Stimulated activated CD8-positive, alpha-beta memory T cell treated with anti-CD3 and anti-CD28 coated beads, Interleukin-2, amount 100 ng/mL, for 48 hours (primary cell): ENCODE measurements at regions not wholly inside any gene's neighbourhood (a gene's known extent, or its start where the extent isn't known, plus 50 kb on each side); places are given as distances from the start of the nearest gene placed in this dataset.

Source experiments
- DNase-seq, 2 donors: peaks; one replicate each; pipeline ENCODE4 v3.0.0-alpha.2; 2020; ENCODE audit warnings: low read depth in 2 of 2

DNA sequence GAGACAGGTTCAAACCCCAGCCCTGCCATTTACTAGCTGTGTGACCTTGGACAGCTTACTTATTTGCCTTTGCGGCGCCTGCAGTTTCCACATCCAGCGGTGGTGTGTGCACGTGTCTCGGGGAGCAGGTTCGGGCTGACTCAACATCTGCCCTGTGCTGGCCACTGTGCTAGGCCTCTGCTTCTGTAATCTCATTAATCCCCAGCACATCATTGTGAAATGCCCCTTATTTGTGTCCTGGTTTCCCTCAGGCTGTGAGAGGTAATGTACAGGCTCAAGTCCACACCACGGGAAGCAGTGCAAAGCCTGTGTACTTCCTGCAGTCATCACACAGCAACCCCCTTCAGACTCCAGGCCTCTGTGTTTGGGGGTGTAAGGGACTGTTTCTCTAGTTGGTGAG lies 285.7 kb downstream of the RPS24 start:
- DNase-seq = no peak

DNA sequence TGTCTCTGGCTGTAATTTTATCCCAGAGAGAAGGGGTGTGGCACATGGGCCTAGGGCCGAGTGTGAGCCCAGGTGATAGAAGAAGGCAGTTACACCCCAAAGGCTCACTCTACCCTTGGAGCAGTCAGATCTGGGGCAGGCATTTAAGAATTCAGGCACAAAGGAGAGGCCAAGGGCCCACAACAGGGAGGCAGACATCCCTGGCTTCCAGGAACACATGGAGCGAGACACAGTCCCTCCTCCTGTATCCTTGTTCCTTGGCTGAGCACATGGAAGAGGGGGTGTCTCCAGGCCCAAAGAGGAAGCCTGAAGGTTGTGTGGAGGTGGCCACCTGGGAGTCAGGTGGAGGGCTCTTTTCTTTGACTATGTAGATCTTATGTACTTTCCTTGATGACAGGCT lies 286.2 kb downstream of the RPS24 start:
- no peak for DNase-seq

DNA sequence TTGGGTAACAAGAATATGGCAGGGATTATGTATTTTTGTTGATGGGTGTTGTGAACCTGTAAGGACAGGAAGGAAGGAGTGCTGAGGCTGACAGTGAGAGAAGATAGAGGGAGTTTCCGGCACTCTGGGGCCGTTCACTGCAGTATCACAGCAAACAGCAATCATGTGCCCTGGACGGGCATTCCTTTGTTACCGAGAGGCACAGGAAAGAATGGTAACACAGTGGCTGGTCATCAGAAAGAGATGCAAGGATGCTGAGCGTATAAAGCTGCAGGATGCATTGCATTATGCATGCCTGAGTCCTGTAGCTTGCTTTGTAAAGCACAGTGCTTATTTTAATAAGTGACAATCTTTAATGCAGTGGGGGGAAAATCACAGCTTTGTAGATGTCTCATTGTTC lies 286.8 kb downstream of the RPS24 start:
- no peak for DNase-seq

DNA sequence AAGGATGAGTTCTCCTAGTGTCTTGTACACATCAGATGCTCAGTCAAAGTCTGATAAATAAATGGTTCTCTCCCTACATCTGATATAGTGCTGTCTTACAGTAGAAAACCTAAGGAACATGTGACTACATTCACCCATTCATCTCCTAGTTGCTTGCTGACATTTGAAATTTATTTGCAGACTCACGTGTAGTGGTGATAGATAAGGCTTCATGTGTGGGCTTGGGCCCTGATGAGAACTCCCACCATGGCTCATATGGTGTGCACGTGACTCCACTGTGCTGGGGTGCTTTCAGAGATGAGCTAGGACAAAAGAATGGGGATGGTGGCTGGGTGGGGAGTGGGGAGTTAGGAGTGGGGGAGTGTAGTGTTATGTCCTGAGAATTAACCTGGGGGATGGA lies 287.3 kb downstream of the RPS24 start:
- no peak for DNase-seq

DNA sequence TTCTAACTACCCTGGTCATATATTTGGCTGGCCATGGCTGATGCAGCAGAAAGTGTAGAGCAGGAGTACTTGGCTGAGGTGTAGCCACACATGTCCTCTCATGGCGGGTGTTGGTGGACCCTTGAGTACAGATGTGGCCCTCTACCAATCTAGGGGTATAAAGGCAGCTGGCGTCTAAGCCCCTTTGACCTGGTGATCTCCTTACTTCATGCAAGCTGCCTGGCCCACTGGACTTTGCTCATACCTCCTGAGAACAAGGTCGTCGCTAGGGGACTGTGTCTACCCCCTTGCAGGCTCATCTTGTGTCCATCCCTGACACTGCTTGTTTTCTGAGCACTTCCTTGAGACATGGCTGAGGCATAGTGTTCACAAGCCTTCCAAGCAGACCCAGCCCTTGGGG lies 287.8 kb downstream of the RPS24 start:
- DNase-seq = no peak

DNA sequence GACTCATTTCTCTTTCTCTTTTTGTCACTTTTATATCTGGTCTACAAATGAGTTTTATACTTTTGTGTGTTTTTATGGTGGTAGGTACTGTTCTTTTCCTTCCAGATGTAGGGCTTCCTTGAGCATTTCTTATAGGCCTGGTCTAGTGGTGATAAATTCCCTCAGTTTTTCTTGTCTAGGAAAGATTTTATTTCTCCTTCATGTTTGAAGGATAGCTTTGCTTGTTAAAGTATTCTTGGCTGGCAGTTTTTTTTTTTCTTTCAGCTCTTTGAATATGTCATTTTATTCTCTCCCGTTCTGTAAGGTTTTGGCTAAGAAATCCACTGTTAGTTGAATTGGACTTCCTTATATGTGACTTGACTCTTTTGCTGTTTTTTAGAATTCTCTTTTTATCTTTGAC lies 292.7 kb downstream of the RPS24 start:
- no peak for DNase-seq

DNA sequence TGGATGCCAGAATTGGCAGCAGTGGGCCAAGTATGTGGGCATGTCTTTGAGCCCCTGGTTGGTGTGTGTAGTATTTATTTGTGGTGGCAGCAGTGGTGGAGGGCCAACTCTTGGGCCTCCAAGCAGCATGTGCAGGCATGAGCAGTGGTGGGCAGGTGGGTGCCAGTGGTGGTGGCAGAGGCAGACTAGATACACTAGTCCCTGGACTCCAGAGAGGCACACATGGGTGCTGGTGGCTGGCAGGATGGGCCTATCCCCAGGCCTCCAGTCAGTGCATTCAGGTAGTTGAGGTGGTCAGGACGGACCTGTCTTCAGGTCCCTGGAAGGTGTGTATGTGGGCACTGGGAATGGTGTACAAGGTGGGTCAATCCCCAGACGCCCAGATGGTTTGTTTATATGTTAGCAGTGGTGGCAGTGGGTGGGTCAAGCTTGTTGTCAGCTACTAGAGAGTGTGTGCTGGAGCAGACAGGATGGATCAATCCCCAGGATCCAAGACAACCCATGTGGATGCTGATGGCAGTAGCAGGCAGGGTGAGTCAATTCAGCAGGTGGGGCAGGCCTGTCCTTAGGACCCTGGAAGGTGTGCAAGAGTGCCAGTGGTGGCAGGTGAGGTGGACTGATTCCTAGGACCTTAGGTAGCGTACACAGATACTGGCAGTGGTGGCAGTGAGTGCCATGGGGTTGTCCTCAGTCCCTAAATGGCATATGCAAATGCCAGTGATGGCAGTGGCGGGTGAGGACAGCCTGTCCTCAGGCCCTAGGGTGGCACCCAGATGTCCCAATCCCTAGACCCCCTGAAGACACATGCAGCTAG lies 294.3 kb downstream of the RPS24 start:
- no peak for DNase-seq

DNA sequence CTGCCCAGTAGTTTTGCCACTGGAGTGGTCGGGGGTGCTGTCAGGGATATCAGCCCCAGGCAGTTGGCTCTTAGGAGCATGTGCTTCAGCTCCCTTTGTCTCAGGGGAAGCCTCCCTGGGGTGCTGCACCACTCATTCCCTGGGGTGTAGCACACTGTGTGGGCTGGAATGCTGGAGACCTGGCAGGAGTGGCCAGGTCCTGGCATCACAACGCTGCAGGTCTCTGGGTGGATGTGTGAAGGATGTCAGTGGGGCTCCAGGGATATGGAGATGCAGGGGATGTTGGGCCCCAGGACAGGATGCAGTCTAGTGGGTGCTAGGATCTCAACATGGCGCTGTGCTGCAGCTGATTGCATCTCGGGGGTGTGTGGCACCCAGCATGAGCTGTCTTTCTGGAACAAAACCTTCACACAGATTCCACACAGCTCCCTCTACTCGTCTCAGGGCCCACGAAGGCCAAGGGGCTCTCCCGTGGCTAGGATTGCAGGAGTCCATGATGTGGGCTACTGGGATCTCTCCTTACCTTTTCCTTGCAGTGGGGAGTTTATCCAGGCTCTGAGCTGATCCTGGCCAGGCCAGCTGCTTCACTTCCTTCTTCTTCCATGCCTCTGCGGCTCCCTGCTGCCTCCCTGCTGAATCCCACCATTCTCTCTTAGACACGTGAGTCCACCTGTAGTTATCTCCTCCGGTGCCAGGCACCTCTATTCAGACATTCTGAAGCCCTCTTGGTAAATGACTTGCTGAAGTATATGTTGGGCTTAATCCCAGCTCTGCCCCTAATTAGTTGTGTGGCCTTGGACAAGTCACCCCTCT lies 295.1 kb downstream of the RPS24 start:
- no peak for DNase-seq

DNA sequence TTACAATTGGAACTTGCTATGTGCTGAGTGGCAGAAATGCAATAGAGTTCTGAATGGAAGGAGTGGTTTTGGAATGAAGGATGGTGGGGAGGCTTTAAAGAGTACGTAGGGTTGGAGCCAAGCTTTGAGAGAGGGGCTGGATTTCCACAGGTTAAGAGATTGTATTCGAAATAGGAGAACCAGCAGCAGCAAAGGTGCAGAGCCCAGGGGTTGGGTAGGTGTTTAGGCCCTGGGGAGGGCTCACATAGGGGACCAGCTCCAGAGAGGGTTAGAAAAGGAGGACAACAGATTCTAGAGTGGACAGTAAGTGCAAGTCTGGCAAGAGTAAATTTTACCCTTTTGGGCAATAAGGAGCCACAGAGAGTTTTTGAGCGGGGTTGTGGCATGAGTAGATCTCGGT lies 297.2 kb downstream of the RPS24 start:
- no peak for DNase-seq

DNA sequence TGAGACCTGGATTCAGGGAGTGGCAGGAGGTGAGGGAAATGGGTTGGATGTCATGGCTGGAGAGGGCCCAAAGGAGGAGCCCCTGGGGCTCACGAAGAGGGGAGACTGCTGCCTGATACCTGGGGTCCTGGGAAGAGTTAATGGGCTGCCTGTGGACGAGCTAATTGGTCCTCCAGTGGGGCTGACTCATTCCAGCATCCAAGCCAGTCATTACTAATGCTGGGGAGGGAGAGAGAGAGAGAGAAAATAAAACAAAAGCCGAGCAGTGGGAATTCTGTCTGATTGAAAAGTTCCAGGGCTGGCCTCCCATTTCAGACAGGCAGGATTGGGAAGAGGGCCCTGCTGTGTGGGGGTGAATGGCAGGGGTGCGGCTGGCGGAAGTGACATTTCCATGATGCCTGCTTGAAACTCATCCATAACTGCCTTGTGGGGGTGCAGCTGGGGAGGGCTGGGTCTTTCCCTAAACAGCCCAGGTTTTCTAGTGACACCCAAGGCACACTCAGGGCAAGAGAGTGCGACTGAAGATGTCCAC lies 297.8 kb downstream of the RPS24 start:
- no peak for DNase-seq

DNA sequence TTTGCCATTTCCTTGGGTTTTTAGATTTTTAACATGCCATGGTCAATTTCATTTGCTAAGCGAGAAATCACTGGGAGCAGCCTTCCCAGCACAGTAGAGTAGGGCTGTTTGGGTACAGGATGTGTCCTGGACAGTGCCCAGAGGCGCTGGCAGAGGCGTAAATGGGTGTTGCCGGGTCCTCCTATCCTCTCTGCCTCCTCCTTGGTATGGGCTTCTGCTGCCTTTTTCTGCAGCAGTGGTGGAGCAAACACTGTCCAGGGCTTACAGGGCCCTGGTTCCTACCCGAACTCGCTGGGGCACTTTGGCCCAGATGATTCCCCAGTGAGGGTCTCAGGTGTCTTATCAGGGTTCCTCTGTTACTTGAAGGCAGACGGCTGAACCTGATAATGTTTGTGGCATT lies 298.3 kb downstream of the RPS24 start:
- no peak for DNase-seq

DNA sequence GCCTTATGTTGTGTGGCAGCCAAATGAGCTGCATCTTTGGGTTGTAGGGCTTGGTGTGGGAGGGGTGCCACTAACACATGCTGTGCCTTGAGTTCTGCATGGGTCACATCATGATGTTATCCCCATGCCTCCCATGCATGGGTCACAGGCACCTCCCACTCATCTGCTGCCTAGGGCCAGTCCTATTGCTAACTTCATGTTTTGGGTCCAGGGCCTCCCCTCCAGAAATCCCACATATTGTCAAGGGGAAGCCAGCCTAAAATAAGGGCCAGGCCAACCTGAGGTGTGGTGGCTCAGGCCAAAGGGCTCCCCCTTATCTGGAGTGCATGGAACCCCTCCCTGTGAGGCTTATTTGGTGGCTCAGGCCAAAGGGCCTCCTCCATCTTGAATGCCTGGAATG lies 299.0 kb downstream of the RPS24 start:
- DNase-seq = no peak

DNA sequence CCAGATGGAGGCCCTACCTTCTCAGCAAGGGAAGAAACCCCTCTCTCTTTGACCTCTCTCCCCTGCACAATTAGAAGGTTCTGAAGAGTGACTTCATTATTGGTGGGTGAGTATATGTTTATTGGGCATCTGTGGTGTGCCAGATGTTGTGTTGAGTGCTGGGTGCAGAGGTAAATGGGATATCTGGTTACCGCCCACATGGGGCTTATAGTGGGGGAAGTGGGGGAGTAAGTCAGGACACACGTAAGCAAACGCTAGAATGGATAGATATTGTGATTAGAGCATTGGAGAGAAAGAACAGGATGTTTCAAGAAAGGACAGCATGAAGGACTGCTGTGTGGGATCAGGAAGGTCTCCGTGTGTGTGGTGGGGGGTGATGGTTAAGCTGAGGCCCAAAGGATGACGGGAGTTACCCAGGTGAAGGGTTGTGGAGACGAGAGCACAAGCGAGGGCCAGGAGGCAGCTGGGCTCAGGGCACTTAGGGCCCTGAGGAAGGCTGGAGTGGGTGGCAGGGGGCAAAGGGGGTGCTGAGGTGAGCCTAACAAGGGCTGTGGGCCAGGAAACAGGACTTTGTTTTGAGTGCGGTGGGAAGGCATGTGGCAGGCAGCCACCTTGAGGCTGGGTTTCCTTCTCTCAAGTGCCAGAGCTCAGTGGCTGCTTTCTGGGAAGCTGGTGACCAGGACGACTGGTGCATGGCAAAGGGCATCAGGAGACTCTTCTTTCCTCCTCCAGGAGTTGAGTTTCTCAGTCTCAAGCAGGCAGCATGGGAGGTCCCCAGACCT lies 299.9 kb downstream of the RPS24 start:
- no peak for DNase-seq

DNA sequence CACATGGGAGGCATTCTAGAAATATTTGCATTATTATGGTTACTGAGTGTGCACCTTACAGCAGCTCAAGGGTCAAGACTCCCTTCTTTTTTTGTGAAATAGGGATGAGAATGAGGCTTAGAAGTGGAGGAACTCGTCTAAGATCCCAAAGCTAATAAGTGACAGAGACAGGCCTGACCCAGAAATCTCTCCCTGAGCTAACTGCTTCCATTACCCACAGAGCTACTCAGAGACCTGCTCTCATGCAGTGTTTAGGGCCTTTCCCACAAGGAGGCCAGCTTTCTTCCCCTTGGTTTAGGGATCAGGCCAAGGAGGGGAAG lies 301.7 kb downstream of the RPS24 start:
- DNase-seq = no peak

DNA sequence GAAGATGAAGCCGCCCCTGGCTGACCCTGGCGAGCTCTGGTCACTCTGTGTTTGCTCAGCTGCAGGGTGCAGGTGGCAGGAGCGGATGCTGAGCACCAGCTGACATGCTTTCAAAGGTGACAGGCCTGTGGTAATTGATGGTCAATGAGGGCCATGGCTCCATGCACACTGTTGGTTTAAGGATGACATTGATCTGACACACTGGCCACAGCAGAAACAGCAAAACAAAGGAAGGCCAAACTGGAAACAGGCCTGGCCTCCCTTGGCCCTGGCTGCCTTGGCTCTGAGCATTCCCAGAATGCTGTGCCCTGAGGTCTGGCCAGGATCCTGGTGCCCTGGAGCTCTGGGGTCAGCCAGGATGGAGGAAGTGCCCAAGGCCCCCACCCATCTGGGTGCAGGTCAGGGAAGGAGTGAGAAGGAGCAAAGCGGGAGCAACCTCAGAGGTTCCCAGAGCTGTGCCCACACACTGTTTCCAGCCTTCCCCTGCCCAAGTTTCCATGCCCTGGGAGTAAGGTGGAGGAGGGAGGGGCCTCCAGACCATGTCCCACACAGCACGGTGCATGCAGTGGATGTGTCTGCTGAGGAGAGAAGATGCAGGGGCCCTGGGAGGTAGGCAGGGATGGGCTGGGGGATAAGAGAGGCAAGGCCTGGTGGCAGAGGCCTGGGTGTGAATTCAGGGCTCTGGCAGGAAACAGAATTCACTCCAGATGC lies 302.2 kb downstream of the RPS24 start:
- DNase-seq = no peak

DNA sequence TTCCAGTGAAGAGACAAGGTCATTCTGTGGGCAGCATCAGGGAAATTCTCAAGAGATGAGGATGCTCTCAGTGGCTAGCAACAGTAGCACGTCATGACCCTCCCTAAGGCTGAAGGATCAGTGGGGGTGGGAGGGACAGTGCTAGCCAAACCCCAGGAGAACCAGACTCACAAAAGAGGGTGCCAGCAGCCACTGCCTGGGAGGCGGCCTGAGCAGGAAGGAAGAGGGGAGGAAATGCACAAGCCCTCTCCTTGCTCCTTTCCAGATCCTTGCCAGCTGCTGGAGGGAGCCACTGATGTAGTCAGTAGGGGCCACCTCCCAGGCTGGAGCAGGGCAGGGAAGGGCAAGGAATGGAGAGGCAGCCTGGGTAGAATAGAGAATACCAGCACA lies 302.7 kb downstream of the RPS24 start:
- no peak for DNase-seq

DNA sequence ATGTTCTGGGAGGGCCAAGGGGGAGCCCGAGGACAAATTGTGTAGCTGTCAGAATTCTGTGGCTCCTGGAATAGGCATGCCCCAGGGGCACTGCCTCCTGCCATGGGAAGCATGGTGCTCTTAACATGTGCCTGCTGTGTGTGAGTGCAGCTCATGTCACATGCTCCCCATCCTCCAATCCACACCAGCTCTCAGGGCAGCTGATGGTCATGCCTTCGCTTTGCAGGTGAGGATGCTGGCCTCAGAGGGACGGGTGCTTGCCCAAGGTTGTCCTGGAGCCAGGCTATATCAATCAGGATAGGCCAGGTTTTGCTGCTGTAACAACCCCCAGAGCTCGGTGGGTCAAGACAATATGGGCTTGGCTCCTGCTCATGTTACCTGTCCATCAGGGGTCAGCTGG lies 303.4 kb downstream of the RPS24 start:
- no peak for DNase-seq

DNA sequence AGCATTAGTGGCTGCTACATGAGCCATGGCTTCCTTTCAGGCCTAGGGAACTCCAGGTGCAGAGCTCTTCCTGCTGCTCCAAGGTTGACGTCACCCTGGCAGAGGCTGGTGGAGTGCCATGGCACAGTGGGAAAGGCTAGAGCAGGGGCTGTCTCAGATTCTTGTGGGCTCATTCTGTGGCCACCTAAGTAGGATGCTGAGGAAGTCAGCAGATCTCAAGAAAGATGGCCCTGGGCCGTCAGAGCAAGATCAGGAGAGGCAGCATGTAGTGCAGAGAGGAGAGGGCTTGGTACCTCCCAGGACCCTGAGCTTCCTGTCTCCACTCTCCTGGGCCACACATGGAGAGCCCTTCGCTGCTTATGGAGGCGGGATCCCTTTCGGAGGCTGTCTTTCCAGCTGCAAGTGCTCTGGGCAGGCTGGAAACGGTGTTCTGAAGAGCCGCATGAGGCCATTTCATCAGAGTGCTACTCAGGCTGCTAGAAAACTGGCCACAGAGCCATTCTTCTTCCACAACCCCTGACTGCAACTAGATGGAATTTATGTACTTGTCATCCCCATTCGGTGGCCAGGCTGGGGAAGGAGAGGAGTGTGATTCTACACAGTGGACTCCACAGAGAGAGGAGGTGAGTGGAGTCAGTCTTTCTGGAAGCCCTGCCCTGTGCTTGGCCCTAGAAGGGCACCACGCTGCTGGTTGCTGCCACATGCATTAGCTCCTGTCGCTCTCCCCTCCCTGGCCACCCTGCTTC lies 304.2 kb downstream of the RPS24 start:
- no peak for DNase-seq

DNA sequence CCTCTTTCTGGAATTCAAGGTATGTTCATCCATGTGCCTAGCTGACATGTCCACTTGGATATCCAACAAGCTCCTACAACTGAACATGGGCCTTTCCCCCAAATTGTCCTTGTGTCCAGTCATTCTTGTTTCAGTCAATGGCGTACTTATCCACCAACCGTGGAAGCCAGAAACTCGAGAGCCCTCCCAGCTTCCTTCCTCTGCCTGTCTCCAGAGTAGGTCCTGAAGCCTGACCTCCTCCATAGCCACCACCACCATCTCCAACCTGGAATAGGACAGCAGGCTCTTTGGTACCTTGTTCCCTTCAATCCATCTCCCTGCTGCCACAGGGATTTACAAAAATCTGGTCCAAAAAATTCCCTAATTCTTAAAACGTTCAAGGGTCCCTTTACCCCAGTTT lies 305.1 kb downstream of the RPS24 start:
- no peak for DNase-seq

DNA sequence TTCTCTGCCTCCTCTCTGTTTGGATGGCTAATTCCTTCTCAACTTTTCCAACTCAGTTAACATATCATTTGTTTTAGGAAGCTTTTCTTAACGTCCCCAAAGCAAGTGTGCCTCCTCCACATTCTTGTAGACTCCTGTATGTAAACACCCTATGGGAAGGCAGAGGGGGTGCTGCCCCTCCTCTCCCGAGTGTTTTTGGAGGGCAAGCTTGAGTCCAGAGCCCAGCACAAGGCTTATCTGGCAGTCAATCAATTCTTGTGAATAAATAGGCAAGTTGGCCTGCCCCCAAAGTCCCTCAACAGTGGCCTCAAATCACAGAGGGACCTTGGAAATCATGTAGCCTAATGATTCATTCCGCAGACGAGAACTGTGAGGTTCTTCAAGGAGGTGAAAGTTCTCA lies 305.6 kb downstream of the RPS24 start:
- DNase-seq = no peak

DNA sequence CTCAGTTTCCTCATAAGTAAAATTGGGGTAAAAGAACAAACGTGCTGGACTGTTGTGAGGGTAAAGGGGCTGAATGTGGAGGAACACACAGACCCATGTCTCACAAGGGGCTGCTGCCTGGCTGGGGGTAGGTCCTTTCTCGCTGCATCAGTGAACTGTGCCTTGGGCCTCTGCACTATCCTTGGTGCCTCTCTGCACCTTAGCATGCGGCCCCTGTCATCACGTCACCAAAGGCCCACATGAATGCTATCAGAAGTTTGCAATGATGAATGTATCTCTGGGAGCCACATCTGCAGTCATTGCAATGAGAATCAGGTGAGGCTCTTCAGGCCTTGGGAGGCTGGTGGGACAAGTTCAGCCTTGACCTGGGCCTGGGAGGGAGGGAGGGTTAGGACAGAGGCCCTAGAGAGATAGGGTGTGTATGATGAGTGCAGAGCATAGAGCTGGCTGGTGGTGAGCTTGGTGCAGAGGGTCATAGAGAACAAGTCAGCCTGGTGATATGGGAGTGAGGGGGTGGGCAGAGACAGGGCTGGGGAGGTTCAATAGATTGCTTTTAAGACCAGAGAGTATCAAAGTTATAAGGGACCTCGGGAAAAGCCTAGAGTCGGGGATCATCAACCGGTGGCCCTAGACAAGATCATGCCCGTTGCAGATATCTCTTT lies 308.4 kb downstream of the RPS24 start:
- DNase-seq = no peak
